ENCODE measurements at regions not wholly inside any gene's neighbourhood (a gene's known extent, or its start where the extent isn't known, plus 50 kb on each side); places are given as distances from the start of the nearest gene placed in this dataset.
"Not testable (repeated sequence)": the region's sequence is repeated elsewhere in the genome, so short reads cannot be mapped to it uniquely, and the experiment has no call there.

GRCh38 chr17:70750983-70751382 lies 581.7 kb downstream of the KCNJ2 start:
- H3K4me3 ChIP-seq: no peak overlapping the region
- no peak overlapping the region for H2AFZ ChIP-seq
- H3K4me2 ChIP-seq: no peak overlapping the region

GRCh38 chr17:70752461-70752860 lies 583.1 kb downstream of the KCNJ2 start:
- WGBS (ENCODE audit: low lambda C conversion rate, missing lambda C conversion rate): 85% methylated on average over 5 of the region's 5 CpGs

More at GRCh38 chr17:70750983-70751382, 581.7 kb downstream of the KCNJ2 start:
- H3K79me2 ChIP-seq: no peaks in the 10 kb centered on the region
- no peak for DNase-seq (ENCODE audit: low spot score)
- H3K9me2 ChIP-seq (replicated peaks; ENCODE audit: insufficient read depth): no peaks in the 10 kb centered on the region
- no peaks in the 10 kb centered on the region for H3K4me1 ChIP-seq (ENCODE audit: insufficient read depth)
- H4K20me1 ChIP-seq (ENCODE audit: insufficient read depth, poor library complexity, severe bottlenecking): no peaks in the 10 kb centered on the region
- H3K27ac ChIP-seq: no peak overlapping the region
- no peaks in the 10 kb centered on the region for H3K9me3 ChIP-seq (ENCODE audit: low read depth)
- H3K27me3 ChIP-seq: no peaks in the 10 kb centered on the region
- no peaks in the 10 kb centered on the region for H3K36me3 ChIP-seq (replicated peaks; ENCODE audit: insufficient read depth, low read depth)
- 83% methylated on average over 1 of the region's 1 CpG for WGBS (ENCODE audit: low lambda C conversion rate, missing lambda C conversion rate)
- no peak for TF ChIP-seq EZH2phosphoT487 (IDR thresholded peaks at IDR 0.05; ENCODE audit: low read depth, severe bottlenecking, unreplicated experiment)
- TF ChIP-seq EZH2 (IDR thresholded peaks at IDR 0.05; ENCODE audit: borderline replicate concordance): no peak
- TF ChIP-seq CTCF (IDR thresholded peaks at IDR 0.05; ENCODE audit: poor library complexity): no peak

GRCh38 chr17:70752966-70753467 lies 583.7 kb downstream of the KCNJ2 start:
- DNase-seq (ENCODE audit: low spot score): no peak
- H3K4me1 ChIP-seq (ENCODE audit: insufficient read depth): no peaks in the 10 kb centered on the region
- H3K4me3 ChIP-seq: no peak overlapping the region
- H3K4me2 ChIP-seq: no peak overlapping the region
- H3K79me2 ChIP-seq: no peaks in the 10 kb centered on the region
- no peaks in the 10 kb centered on the region for H3K9me2 ChIP-seq (replicated peaks; ENCODE audit: insufficient read depth)
- H3K27ac ChIP-seq: no peak overlapping the region
- no peaks in the 10 kb centered on the region for H4K20me1 ChIP-seq (ENCODE audit: insufficient read depth, poor library complexity, severe bottlenecking)
- no peaks in the 10 kb centered on the region for H3K27me3 ChIP-seq
- H3K36me3 ChIP-seq (replicated peaks; ENCODE audit: insufficient read depth, low read depth): no peaks in the 10 kb centered on the region
- no peak overlapping the region for H2AFZ ChIP-seq
- 96% methylated on average over 1 of the region's 1 CpG for WGBS (ENCODE audit: low lambda C conversion rate, missing lambda C conversion rate)
- TF ChIP-seq CTCF (IDR thresholded peaks at IDR 0.05; ENCODE audit: poor library complexity) (no peak), EZH2phosphoT487 (IDR thresholded peaks at IDR 0.05; ENCODE audit: low read depth, severe bottlenecking, unreplicated experiment) (no peak), EZH2 (IDR thresholded peaks at IDR 0.05; ENCODE audit: borderline replicate concordance) (no peak)
- H3K9me3 ChIP-seq (ENCODE audit: low read depth): no peaks in the 10 kb centered on the region

More at GRCh38 chr17:70752461-70752860, 583.1 kb downstream of the KCNJ2 start:
- not testable (repeated sequence) for H3K4me3 ChIP-seq; H3K4me2 ChIP-seq; H3K27me3 ChIP-seq; H3K79me2 ChIP-seq; H3K27ac ChIP-seq; H3K9me2 ChIP-seq (replicated peaks; ENCODE audit: insufficient read depth); DNase-seq (ENCODE audit: low spot score); H3K4me1 ChIP-seq (ENCODE audit: insufficient read depth); H2AFZ ChIP-seq; H4K20me1 ChIP-seq (ENCODE audit: insufficient read depth, poor library complexity, severe bottlenecking); H3K36me3 ChIP-seq (replicated peaks; ENCODE audit: insufficient read depth, low read depth); H3K9me3 ChIP-seq (ENCODE audit: low read depth)

- 96% methylated on average over 3 of the region's 3 CpGs for WGBS (ENCODE audit: low lambda C conversion rate, missing lambda C conversion rate)
- Histone ChIP-seq H3K27ac (no peak overlapping the region), H3K4me1 (ENCODE audit: insufficient read depth) (no peaks in the 10 kb centered on the region), H3K27me3 (no peaks in the 10 kb centered on the region), H2AFZ (no peak overlapping the region), H3K9me2 (replicated peaks; ENCODE audit: insufficient read depth) (no peaks in the 10 kb centered on the region), H3K4me3 (no peak overlapping the region), H3K4me2 (no peak overlapping the region), H3K36me3 (replicated peaks; ENCODE audit: insufficient read depth, low read depth) (no peaks in the 10 kb centered on the region), H3K79me2 (no peaks in the 10 kb centered on the region), H3K9me3 (ENCODE audit: low read depth) (no peaks in the 10 kb centered on the region), H4K20me1 (ENCODE audit: insufficient read depth, poor library complexity, severe bottlenecking) (no peaks in the 10 kb centered on the region)
- no peak for DNase-seq (ENCODE audit: low spot score)
- no peak for TF ChIP-seq CTCF (IDR thresholded peaks at IDR 0.05; ENCODE audit: poor library complexity)
Measured at GRCh38 chr17:70763018-70763417, 593.7 kb downstream of the KCNJ2 start.

All from hepatocyte (in vitro differentiated cells).